GM12878 (cell line): ENCODE measurements at regions not wholly inside any gene's neighbourhood (a gene's known extent, or its start where the extent isn't known, plus 50 kb on each side); places are given as distances from the start of the nearest gene placed in this dataset.

Source experiments
- ATAC-seq: fragments of 200-7000 bp; cut with Tn5 transposase; 3 replicates; pipeline ENCODE4 v1.9.1; 2020; ENCODE audit warnings: mild to moderate bottlenecking, moderate library complexity
- BruUV-seq: library from RNA; stranded (reverse); fragments of 400-500 nt; replicated peaks from 2 replicates; lab custom pipeline; 2021; lab: Mats Ljungman, UMichigan
- CTCF ChIA-PET: fragments of 300-600 bp; sonication (Branson Sonifier 250); formaldehyde crosslinking; extraction: SDS; loops from one replicate; lab custom pipeline; 2021; ENCODE audit warnings: inconsistent platforms; lab: Yijun Ruan, JAX
- POLR2A ChIA-PET: fragments of 350-600 bp; formaldehyde crosslinking; extraction: SDS; loops from one replicate; lab custom pipeline; 2021; ENCODE audit warnings: inconsistent platforms; lab: Charles Lee
- RAD21 ChIA-PET: fragments of 300-600 bp; sonication (Branson Sonifier 250); formaldehyde crosslinking; loops from one replicate; lab custom pipeline; 2023; ENCODE audit warnings: antibody characterized with exemption; ENCODE audit not compliant: unreplicated experiment; lab: Charles Lee
- SMC1A ChIA-PET: fragments of 300-600 bp; sonication (Branson Sonifier 250); formaldehyde crosslinking; loops from one replicate; lab custom pipeline; 2023; ENCODE audit not compliant: unreplicated experiment, uncharacterized antibody; lab: Charles Lee
- DNase-seq: peaks from one replicate; pipeline ENCODE4 v3.0.0-alpha.2; 2011; ENCODE audit warnings: low read depth, low spot score
- FAIRE-seq: peaks from 3 replicates; lab custom pipeline; 2011; peaks lifted over from hg19 to GRCh38; lab: Jason Lieb, UNC
- H2AFZ ChIP-seq: 2 replicates; pipeline ENCODE4 v1.6.0; 2011; ENCODE audit warnings: low read depth, low read length, control low read depth; ENCODE audit not compliant: control insufficient read depth
- H3K27ac ChIP-seq: 2 replicates; pipeline ENCODE4 v1.5.1; 2011; ENCODE audit warnings: control low read depth; ENCODE audit not compliant: control insufficient read depth, insufficient read depth
- H3K27me3 ChIP-seq, 2 experiments: replicated peaks in 1 of 2; 2 replicates each; pipeline versions ENCODE4 v1.6.0 to v1.6.1; 2011; ENCODE audit warnings: low read length in 1 of 2; ENCODE audit not compliant: control insufficient read depth in 2 of 2, insufficient read depth in 2 of 2
- H3K36me3 ChIP-seq, 2 experiments: 2 replicates each; pipeline ENCODE4 v1.5.1; 2011; ENCODE audit warnings: low read length in 1 of 2; ENCODE audit not compliant: control insufficient read depth in 2 of 2, insufficient read depth in 2 of 2
- H3K4me1 ChIP-seq: 2 replicates; pipeline ENCODE4 v1.6.1; 2011; ENCODE audit warnings: mild to moderate bottlenecking, low read length, moderate library complexity, mixed read lengths; ENCODE audit not compliant: control insufficient read depth, insufficient read depth
- H3K4me2 ChIP-seq: 2 replicates; pipeline ENCODE4 v1.6.0; 2011; ENCODE audit warnings: control low read depth; ENCODE audit not compliant: control insufficient read depth, insufficient read depth
- H3K4me3 ChIP-seq: fragments of 200-600 bp; sonication (generic); 2 replicates; pipeline ENCODE4 v1.5.1; 2016
- H3K79me2 ChIP-seq: 2 replicates; pipeline ENCODE4 v1.6.0; 2011; ENCODE audit warnings: low read length; ENCODE audit not compliant: control insufficient read depth, insufficient read depth
- H3K9ac ChIP-seq: 2 replicates; pipeline ENCODE4 v1.8.0; 2011; ENCODE audit warnings: low read length, control low read depth, mixed read lengths; ENCODE audit not compliant: control insufficient read depth, insufficient read depth
- H3K9me3 ChIP-seq: replicated peaks from 3 replicates; pipeline ENCODE4 v1.5.1; 2011; ENCODE audit warnings: mild to moderate bottlenecking, low read length; ENCODE audit not compliant: control insufficient read depth, insufficient read depth
- H4K20me1 ChIP-seq: 2 replicates; pipeline ENCODE4 v1.6.0; 2011; ENCODE audit not compliant: control insufficient read depth, insufficient read depth
- BCLAF1 ChIP-seq: fragments of 450-650 bp; IDR thresholded peaks from 2 replicates; pipeline ENCODE4 v1.6.1; 2017; ENCODE audit warnings: antibody characterized with exemption, mild to moderate bottlenecking, moderate library complexity
- CEBPB ChIP-seq, 2 experiments: fragments of 150-350 bp in 1 of 2; IDR thresholded peaks; 2 replicates each; pipeline ENCODE4 v1.6.1; 2012 to 2014; ENCODE audit warnings: low read depth in 2 of 2, low read length in 2 of 2, borderline replicate concordance in 1 of 2, inconsistent platforms in 1 of 2
- EED ChIP-seq: sonication (generic); IDR thresholded peaks from 2 replicates; pipeline ENCODE4 v1.6.1; 2016; ENCODE audit warnings: antibody characterized with exemption, low read depth
- ELK1 ChIP-seq: IDR thresholded peaks from 2 replicates; pipeline ENCODE4 v1.6.1; 2012; ENCODE audit warnings: low read depth, low read length, improper control_type of control experiment
- ESRRA ChIP-seq: IDR thresholded peaks from 2 replicates; pipeline ENCODE4 v1.6.1; 2012; ENCODE audit warnings: mild to moderate bottlenecking, low read length, improper control_type of control experiment
- FOXK2 ChIP-seq: fragments of 450-650 bp; IDR thresholded peaks from 2 replicates; pipeline ENCODE4 v1.6.1; 2017; ENCODE audit warnings: mild to moderate bottlenecking, moderate library complexity
- GABPA ChIP-seq: IDR thresholded peaks from 2 replicates; pipeline ENCODE4 v1.6.1; 2014; ENCODE audit warnings: antibody characterized with exemption, low read depth, mild to moderate bottlenecking, inconsistent platforms
- MYB ChIP-seq: fragments of 150-350 bp; IDR thresholded peaks from 2 replicates; pipeline ENCODE4 v1.6.1; 2014; ENCODE audit warnings: mild to moderate bottlenecking, low read depth, low read length, borderline replicate concordance
- PML ChIP-seq: IDR thresholded peaks from 2 replicates; pipeline ENCODE4 v1.6.1; 2012; ENCODE audit warnings: low read length, inconsistent platforms
- POLR2AphosphoS2 ChIP-seq: IDR thresholded peaks from 2 replicates; pipeline ENCODE4 v1.6.1; 2011; ENCODE audit warnings: low read depth, mild to moderate bottlenecking, low read length, improper control_type of control experiment, moderate library complexity
- SMAD1 ChIP-seq: fragments of 450-650 bp; IDR thresholded peaks from 2 replicates; pipeline ENCODE4 v1.6.1; 2018; ENCODE audit warnings: mild to moderate bottlenecking, low read depth; ENCODE audit not compliant: partially characterized antibody
- SMARCA5 ChIP-seq: fragments of 450-650 bp; IDR thresholded peaks from 2 replicates; pipeline ENCODE4 v1.6.1; 2017; ENCODE audit warnings: mild to moderate bottlenecking
- WGBS: methylation state at CpG from one replicate; pipeline ENCODE4 v1.1.6; 2016; ENCODE audit warnings: low lambda C conversion rate; ENCODE audit not compliant: insufficient replicate concordance, insufficient coverage; ENCODE audit errors: missing lambda C conversion rate; 5-methylcytosine and 5-hydroxymethylcytosine counted together
- in situ Hi-C: fragments of 300-500 bp; cut with MboI; formaldehyde crosslinking; loops from 9 replicates; pipeline ENCODE4 v1.14.3; 2018; ENCODE audit warnings: mixed read lengths
- intact Hi-C: fragments of 100-400 bp; cut with micrococcal nuclease; formaldehyde crosslinking; loops from one replicate; pipeline ENCODE4 v1.14.2; 2022; ENCODE audit not compliant: unreplicated experiment
- TF ChIP-seq, protein P1 (sequence below), 3 experiments: IDR thresholded peaks in 2 of 3; conservative IDR thresholded peaks in 1 of 3; 2 replicates each; pipeline ENCODE4 v1.5.1; 2011; ENCODE audit warnings: low read depth in 3 of 3, low read length in 3 of 3, mild to moderate bottlenecking in 3 of 3, control low read depth in 2 of 3, moderate library complexity in 2 of 3, inconsistent platforms in 1 of 3, mixed read lengths in 1 of 3; ENCODE audit not compliant: control insufficient read depth in 2 of 3, insufficient read depth in 1 of 3; ENCODE audit errors: extremely low read depth in 1 of 3

GRCh38 chr14:26395726-26396125, 202.1 kb downstream of the NOVA1 start:
- no peak overlapping the region for H2AFZ ChIP-seq
- ATAC-seq: no peak
- RAD21 ChIA-PET: no interaction called here
- H3K27ac ChIP-seq: no peak overlapping the region
- H3K9ac ChIP-seq: no peak overlapping the region
- DNase-seq: no peak
- no peaks in the 10 kb centered on the region for H4K20me1 ChIP-seq
- H3K4me1 ChIP-seq: no peaks in the 10 kb centered on the region
- H3K79me2 ChIP-seq: no peaks in the 10 kb centered on the region
- H3K27me3 ChIP-seq: no peaks in the 10 kb centered on the region
- H3K4me3 ChIP-seq: no peak overlapping the region
- H3K4me2 ChIP-seq: no peak overlapping the region
- no peaks in the 10 kb centered on the region for H3K9me3 ChIP-seq
- BruUV-seq: no TSS peak
- in situ Hi-C loops: no loop called here
- FAIRE-seq: no peak
- CTCF ChIA-PET: no interaction called here
- TF ChIP-seq FOXK2 (no peak), ESRRA (no peak), SMAD1 (no peak), SMARCA5 (no peak), GABPA (no peak), CEBPB (IDR thresholded peaks at IDR 0.05; ENCODE audit: borderline replicate concordance in 1 of 2, low read depth in 2 of 2, low read length in 2 of 2) (no peak), BCLAF1 (no peak), MYB (no peak), PML (no peak), ELK1 (no peak), EED (no peak), POLR2AphosphoS2 (no peak)
- TF ChIP-seq, protein P1, sequence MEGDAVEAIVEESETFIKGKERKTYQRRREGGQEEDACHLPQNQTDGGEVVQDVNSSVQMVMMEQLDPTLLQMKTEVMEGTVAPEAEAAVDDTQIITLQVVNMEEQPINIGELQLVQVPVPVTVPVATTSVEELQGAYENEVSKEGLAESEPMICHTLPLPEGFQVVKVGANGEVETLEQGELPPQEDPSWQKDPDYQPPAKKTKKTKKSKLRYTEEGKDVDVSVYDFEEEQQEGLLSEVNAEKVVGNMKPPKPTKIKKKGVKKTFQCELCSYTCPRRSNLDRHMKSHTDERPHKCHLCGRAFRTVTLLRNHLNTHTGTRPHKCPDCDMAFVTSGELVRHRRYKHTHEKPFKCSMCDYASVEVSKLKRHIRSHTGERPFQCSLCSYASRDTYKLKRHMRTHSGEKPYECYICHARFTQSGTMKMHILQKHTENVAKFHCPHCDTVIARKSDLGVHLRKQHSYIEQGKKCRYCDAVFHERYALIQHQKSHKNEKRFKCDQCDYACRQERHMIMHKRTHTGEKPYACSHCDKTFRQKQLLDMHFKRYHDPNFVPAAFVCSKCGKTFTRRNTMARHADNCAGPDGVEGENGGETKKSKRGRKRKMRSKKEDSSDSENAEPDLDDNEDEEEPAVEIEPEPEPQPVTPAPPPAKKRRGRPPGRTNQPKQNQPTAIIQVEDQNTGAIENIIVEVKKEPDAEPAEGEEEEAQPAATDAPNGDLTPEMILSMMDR (IDR thresholded peaks at IDR 0.05 in 2 of 3, conservative IDR thresholded peaks at IDR 0.05 in 1 of 3; ENCODE audit: control insufficient read depth in 2 of 3, extremely low read depth in 1 of 3, insufficient read depth in 1 of 3, low read depth in 3 of 3, low read length in 3 of 3): no peak
- TF ChIP-seq, all 136 proteins: peak for 0
- intact Hi-C loops: no loop called here
- ChIA-PET SMC1A (no interaction called here), POLR2A (no interaction called here)
- 0% methylated on average over 1 of the region's 1 CpG for WGBS
- H3K36me3 ChIP-seq: no peaks in the 10 kb centered on the region
